GM21381 (cell line): ENCODE measurements at regions not wholly inside any gene's neighbourhood (a gene's known extent, or its start where the extent isn't known, plus 50 kb on each side); places are given as distances from the start of the nearest gene placed in this dataset.

Source experiments
- ATAC-seq: cut with Tn5 transposase; IDR thresholded peaks from one replicate; pipeline ENCODE4 v1.9.1; 2021; ENCODE audit warnings: mild to moderate bottlenecking, moderate library complexity; ENCODE audit not compliant: unreplicated experiment

- no peak for ATAC-seq
Observed at GRCh38 chr4:100130964-100131363, 59.3 kb downstream of the DDIT4L start.

GRCh38 chr4:100130491-100130890 is 59.8 kb downstream of the DDIT4L start:
- ATAC-seq: no peak

- no peak for ATAC-seq
Observed at GRCh38 chr4:100129774-100130173, 60.5 kb downstream of the DDIT4L start.

GRCh38 chr4:100128338-100128737 is 61.9 kb downstream of the DDIT4L start:
- no peak for ATAC-seq

- ATAC-seq: no peak
Observed at GRCh38 chr4:100124715-100125114, 65.6 kb downstream of the DDIT4L start.

GRCh38 chr4:100118181-100118580 is 72.1 kb downstream of the DDIT4L start:
- no peak for ATAC-seq

GRCh38 chr4:100117750-100118149 is 72.5 kb downstream of the DDIT4L start:
- no peak for ATAC-seq

- ATAC-seq: no peak
Observed at GRCh38 chr4:100114909-100115308, 75.4 kb downstream of the DDIT4L start.

GRCh38 chr4:100113732-100114131 is 76.5 kb downstream of the DDIT4L start:
- no peak for ATAC-seq

GRCh38 chr4:100113096-100113495 is 77.2 kb downstream of the DDIT4L start:
- no peak for ATAC-seq

- no peak for ATAC-seq
Observed at GRCh38 chr4:100109921-100110320, 80.3 kb downstream of the DDIT4L start.

GRCh38 chr4:100108869-100109268 is 81.4 kb downstream of the DDIT4L start:
- ATAC-seq: no peak

- ATAC-seq: peak; percentile 99
Observed at GRCh38 chr4:100106982-100107381, 83.3 kb downstream of the DDIT4L start.

GRCh38 chr4:100103671-100104070 is 86.6 kb downstream of the DDIT4L start:
- ATAC-seq: no peak

- peak; percentile 71 for ATAC-seq
Observed at GRCh38 chr4:100100985-100101384, 89.3 kb downstream of the DDIT4L start.

GRCh38 chr4:100099746-100100145 is 90.5 kb downstream of the DDIT4L start:
- no peak for ATAC-seq

GRCh38 chr4:100098681-100099080 is 91.6 kb downstream of the DDIT4L start:
- ATAC-seq: no peak

GRCh38 chr4:100098011-100098545 is 92.2 kb downstream of the DDIT4L start:
- no peak for ATAC-seq

GRCh38 chr4:100095729-100096595 is 94.3 kb downstream of the DDIT4L start:
- ATAC-seq: peak; percentile 84

- ATAC-seq: peak; percentile 75
Observed at GRCh38 chr4:100093091-100093866, 97.0 kb downstream of the DDIT4L start.

GRCh38 chr4:100087743-100088142 is 102.5 kb downstream of the DDIT4L start:
- ATAC-seq: no peak
